ENCODE measurements at regions not wholly inside any gene's neighbourhood (a gene's known extent, or its start where the extent isn't known, plus 50 kb on each side); places are given as distances from the start of the nearest gene placed in this dataset.
"Not testable (repeated sequence)": the region's sequence is repeated elsewhere in the genome, so short reads cannot be mapped to it uniquely, and the experiment has no call there.

DNA sequence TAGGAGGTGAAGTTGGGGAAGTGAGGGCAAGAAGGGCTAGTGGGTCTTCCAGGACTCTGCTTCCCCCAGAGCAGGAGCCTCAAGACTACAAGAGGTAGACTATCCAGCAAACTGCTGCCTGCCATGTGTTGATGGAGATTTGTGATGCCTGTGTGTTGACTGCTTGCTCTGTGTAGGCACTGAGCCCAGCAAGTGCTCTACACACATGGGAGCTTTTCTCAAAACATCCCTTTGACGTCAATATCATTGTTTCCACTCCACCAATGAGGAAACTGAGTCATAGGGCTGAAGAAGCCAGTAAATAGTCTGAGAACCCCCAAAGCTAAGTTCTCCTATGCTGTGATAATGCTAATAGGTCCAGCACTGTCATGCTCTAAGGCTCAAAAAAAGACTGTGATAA lies 207.2 kb upstream of the NFIA start:
- no peaks in the 10 kb centered on the region for H3K27me3 ChIP-seq (ENCODE audit: control insufficient read depth, insufficient read depth, low read length)
- no peak overlapping the region for H3K4me3 ChIP-seq (ENCODE audit: low read depth, low read length)
- H3K9ac ChIP-seq (ENCODE audit: low read depth, low read length): no peak overlapping the region
- H3K4me1 ChIP-seq (ENCODE audit: control insufficient read depth, insufficient read depth, low read length): peaks cover 5% of the 10 kb centered on the region
- H3K36me3 ChIP-seq (ENCODE audit: control insufficient read depth, insufficient read depth, low read length): no peaks in the 10 kb centered on the region
- no peaks in the 10 kb centered on the region for H3K9me3 ChIP-seq (ENCODE audit: control insufficient read depth, insufficient read depth, low read length)

- no peaks in the 10 kb centered on the region for H3K27me3 ChIP-seq (ENCODE audit: control insufficient read depth, insufficient read depth, low read length)
These were observed 207.6 kb upstream of the NFIA start for GRCh38 chr1:60874718-60875117.

DNA sequence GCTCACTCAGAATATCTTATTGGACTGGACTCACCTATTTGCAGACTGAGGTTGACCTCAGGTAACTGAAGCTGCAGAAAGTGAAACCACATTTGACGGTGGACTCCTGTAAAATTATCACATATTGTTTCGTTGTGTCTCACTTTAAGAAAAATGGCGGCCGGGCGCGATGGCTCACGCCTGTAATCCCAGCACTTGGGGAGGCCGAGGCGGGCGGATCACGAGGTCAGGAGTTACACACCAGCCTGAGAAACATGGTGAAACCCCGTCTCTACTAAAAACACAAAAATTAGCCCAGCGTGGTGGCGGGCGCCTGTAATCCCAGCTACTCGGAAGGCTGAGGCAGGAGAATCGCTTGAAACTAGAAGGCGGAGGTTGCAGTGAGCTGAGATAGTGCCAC lies 209.0 kb upstream of the NFIA start:
- H3K9ac ChIP-seq (ENCODE audit: low read depth, low read length); H3K9me3 ChIP-seq (ENCODE audit: control insufficient read depth, insufficient read depth, low read length); H3K4me3 ChIP-seq (ENCODE audit: low read depth, low read length); H3K27me3 ChIP-seq (ENCODE audit: control insufficient read depth, insufficient read depth, low read length); H3K4me1 ChIP-seq (ENCODE audit: control insufficient read depth, insufficient read depth, low read length); H3K36me3 ChIP-seq (ENCODE audit: control insufficient read depth, insufficient read depth, low read length): not testable (repeated sequence)

More at GRCh38 chr1:60874718-60875117, 207.6 kb upstream of the NFIA start:
- peaks cover 5% of the 10 kb centered on the region for H3K4me1 ChIP-seq (ENCODE audit: control insufficient read depth, insufficient read depth, low read length)
- H3K9ac ChIP-seq (ENCODE audit: low read depth, low read length): no peak overlapping the region
- H3K36me3 ChIP-seq (ENCODE audit: control insufficient read depth, insufficient read depth, low read length): no peaks in the 10 kb centered on the region
- no peak overlapping the region for H3K4me3 ChIP-seq (ENCODE audit: low read depth, low read length)
- H3K9me3 ChIP-seq (ENCODE audit: control insufficient read depth, insufficient read depth, low read length): no peaks in the 10 kb centered on the region

- Histone ChIP-seq H3K4me3 (ENCODE audit: low read depth, low read length) (no peak overlapping the region), H3K27me3 (ENCODE audit: control insufficient read depth, insufficient read depth, low read length) (no peaks in the 10 kb centered on the region), H3K9ac (ENCODE audit: low read depth, low read length) (no peak overlapping the region), H3K9me3 (ENCODE audit: control insufficient read depth, insufficient read depth, low read length) (no peaks in the 10 kb centered on the region), H3K36me3 (ENCODE audit: control insufficient read depth, insufficient read depth, low read length) (no peaks in the 10 kb centered on the region), H3K4me1 (ENCODE audit: control insufficient read depth, insufficient read depth, low read length) (peaks cover 11% of the 10 kb centered on the region)
These were observed 209.8 kb upstream of the NFIA start for GRCh38 chr1:60872426-60873054.

GRCh38 chr1:60870269-60870865 lies 212.0 kb upstream of the NFIA start:
- no peaks in the 10 kb centered on the region for H3K27me3 ChIP-seq (ENCODE audit: control insufficient read depth, insufficient read depth, low read length)
- peaks cover 11% of the 10 kb centered on the region for H3K4me1 ChIP-seq (ENCODE audit: control insufficient read depth, insufficient read depth, low read length)
- H3K9ac ChIP-seq (ENCODE audit: low read depth, low read length): no peak overlapping the region
- no peak overlapping the region for H3K4me3 ChIP-seq (ENCODE audit: low read depth, low read length)
- H3K9me3 ChIP-seq (ENCODE audit: control insufficient read depth, insufficient read depth, low read length): no peaks in the 10 kb centered on the region
- no peaks in the 10 kb centered on the region for H3K36me3 ChIP-seq (ENCODE audit: control insufficient read depth, insufficient read depth, low read length)

DNA sequence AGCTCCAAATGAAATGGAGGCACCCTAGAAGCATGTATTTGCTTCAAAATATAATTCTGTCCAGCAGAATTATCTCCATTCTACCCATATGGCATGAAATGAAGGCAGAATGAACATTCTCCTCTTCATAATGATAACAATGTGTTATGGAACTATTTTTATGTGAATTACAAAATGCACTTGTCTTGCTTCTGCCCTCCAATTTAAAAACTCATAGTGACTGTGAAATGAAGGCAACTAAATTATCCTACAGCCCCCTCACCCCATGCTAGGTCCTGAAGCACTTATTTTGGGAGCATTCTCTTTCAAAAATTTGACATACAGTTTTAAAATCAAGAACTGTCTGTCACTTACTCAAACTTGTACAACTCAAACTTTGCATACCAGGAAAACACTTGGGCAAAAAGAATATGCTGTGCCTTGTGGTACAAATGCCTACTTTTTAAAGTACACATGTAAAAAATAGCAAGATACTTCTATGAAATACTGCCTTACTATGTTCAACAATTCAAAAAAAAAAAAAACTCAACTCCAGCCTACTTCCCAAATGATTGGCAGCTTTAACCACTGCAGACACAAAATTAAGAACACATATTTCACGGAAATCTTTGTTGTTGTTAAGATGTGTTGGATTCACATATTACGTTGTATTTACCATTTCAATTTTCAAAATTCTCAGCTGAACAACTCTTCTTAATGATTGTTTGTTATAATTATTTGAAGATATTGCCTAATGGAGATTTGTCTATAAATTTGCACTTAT lies 213.3 kb upstream of the NFIA start:
- Histone ChIP-seq H3K4me3 (ENCODE audit: low read depth, low read length) (no peak overlapping the region), H3K9me3 (ENCODE audit: control insufficient read depth, insufficient read depth, low read length) (no peaks in the 10 kb centered on the region), H3K27me3 (ENCODE audit: control insufficient read depth, insufficient read depth, low read length) (no peaks in the 10 kb centered on the region), H3K9ac (ENCODE audit: low read depth, low read length) (no peak overlapping the region), H3K4me1 (ENCODE audit: control insufficient read depth, insufficient read depth, low read length) (peaks cover 11% of the 10 kb centered on the region), H3K36me3 (ENCODE audit: control insufficient read depth, insufficient read depth, low read length) (no peaks in the 10 kb centered on the region)

DNA sequence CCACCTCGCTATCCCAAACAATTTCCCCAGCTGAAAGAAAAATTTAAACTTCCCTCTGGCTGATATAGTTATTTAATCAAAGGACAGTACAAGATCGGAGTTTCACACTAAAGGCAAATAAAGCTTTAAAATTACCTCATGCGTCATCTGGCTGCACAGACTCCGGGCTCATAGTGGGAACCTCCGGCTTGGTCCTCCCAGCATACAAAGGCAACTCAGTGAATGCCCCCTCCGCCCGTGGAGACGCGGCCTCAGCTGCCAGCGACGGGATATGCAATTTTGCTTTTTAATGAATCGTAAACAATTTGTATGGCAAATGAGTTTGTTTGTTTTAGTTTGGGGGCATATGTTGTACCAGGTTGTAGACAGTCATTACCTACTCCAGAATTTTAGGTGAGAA lies 214.6 kb upstream of the NFIA start:
- Histone ChIP-seq H3K36me3 (ENCODE audit: control insufficient read depth, insufficient read depth, low read length) (no peaks in the 10 kb centered on the region), H3K9me3 (ENCODE audit: control insufficient read depth, insufficient read depth, low read length) (no peaks in the 10 kb centered on the region), H3K27me3 (ENCODE audit: control insufficient read depth, insufficient read depth, low read length) (no peaks in the 10 kb centered on the region), H3K9ac (ENCODE audit: low read depth, low read length) (no peak overlapping the region), H3K4me1 (ENCODE audit: control insufficient read depth, insufficient read depth, low read length) (peaks cover 13% of the 10 kb centered on the region), H3K4me3 (ENCODE audit: low read depth, low read length) (no peak overlapping the region)

DNA sequence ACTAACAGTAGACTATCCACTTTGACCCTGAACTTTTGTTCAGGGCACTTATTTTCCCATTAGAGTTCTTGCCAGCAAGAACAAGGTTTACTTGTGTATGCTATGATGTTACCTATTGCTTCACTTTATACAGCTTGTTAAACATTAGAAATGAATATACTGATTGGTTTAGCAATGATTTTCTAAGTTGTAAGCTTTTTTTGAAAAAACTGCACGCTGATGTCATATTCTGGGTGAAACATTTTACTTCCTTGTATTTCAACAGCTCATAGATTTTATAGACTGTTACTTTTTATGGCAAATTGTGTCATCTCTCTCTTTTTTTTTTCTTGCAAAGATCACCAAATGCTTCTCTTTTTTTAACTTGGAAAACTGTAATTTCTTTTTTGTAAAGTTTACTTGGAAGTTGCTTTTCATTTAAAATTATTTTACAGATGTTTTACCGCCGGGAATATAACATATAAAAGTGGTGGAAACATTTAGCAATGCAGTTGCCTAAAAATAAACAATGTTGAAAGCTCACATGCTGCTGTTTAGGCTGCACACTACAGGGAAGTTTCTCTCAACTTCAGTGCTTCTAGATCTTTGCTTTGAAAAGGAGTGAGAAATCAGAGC lies 215.3 kb upstream of the NFIA start:
- H3K36me3 ChIP-seq (ENCODE audit: control insufficient read depth, insufficient read depth, low read length): no peaks in the 10 kb centered on the region
- no peaks in the 10 kb centered on the region for H3K9me3 ChIP-seq (ENCODE audit: control insufficient read depth, insufficient read depth, low read length)
- peaks cover 20% of the 10 kb centered on the region for H3K4me1 ChIP-seq (ENCODE audit: control insufficient read depth, insufficient read depth, low read length)
- H3K27me3 ChIP-seq (ENCODE audit: control insufficient read depth, insufficient read depth, low read length): no peaks in the 10 kb centered on the region
- no peak overlapping the region for H3K4me3 ChIP-seq (ENCODE audit: low read depth, low read length)
- no peak overlapping the region for H3K9ac ChIP-seq (ENCODE audit: low read depth, low read length)

- no peak overlapping the region for H3K4me3 ChIP-seq (ENCODE audit: low read depth, low read length)
- H3K9me3 ChIP-seq (ENCODE audit: control insufficient read depth, insufficient read depth, low read length): no peaks in the 10 kb centered on the region
- H3K4me1 ChIP-seq (ENCODE audit: control insufficient read depth, insufficient read depth, low read length): peaks cover 26% of the 10 kb centered on the region
- no peaks in the 10 kb centered on the region for H3K27me3 ChIP-seq (ENCODE audit: control insufficient read depth, insufficient read depth, low read length)
- H3K36me3 ChIP-seq (ENCODE audit: control insufficient read depth, insufficient read depth, low read length): no peaks in the 10 kb centered on the region
- H3K9ac ChIP-seq (ENCODE audit: low read depth, low read length): no peak overlapping the region
These were observed 216.0 kb upstream of the NFIA start for GRCh38 chr1:60866226-60866900.

- Histone ChIP-seq H3K4me1 (ENCODE audit: control insufficient read depth, insufficient read depth, low read length) (peaks cover 23% of the 10 kb centered on the region), H3K4me3 (ENCODE audit: low read depth, low read length) (no peak overlapping the region), H3K27me3 (ENCODE audit: control insufficient read depth, insufficient read depth, low read length) (no peaks in the 10 kb centered on the region), H3K9me3 (ENCODE audit: control insufficient read depth, insufficient read depth, low read length) (no peaks in the 10 kb centered on the region), H3K36me3 (ENCODE audit: control insufficient read depth, insufficient read depth, low read length) (no peaks in the 10 kb centered on the region), H3K9ac (ENCODE audit: low read depth, low read length) (no peak overlapping the region)
These were observed 217.2 kb upstream of the NFIA start for GRCh38 chr1:60865166-60865565.

DNA sequence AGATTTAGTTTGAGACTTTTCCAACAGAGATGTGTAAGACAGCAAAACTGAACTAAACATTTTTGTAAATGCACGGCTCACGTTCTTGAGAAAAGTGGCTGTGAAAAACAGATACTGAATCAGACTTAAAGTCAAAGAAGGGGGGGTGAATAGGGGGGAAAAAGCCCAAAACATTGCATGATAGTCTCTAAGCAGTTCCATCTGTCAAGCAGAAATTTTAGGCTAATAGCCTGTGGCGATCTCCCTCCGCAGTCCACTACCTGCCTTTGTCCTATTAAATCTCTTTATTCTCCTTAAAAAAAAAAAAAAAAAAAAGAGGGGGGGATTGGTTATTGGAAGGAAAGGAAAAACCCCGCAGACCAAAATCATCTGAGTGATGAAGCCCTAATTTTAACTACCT lies 217.6 kb upstream of the NFIA start:
- Histone ChIP-seq H3K36me3 (ENCODE audit: control insufficient read depth, insufficient read depth, low read length) (no peaks in the 10 kb centered on the region), H3K27me3 (ENCODE audit: control insufficient read depth, insufficient read depth, low read length) (no peaks in the 10 kb centered on the region), H3K9ac (ENCODE audit: low read depth, low read length) (no peak overlapping the region), H3K4me3 (ENCODE audit: low read depth, low read length) (no peak overlapping the region), H3K4me1 (ENCODE audit: control insufficient read depth, insufficient read depth, low read length) (peaks cover 23% of the 10 kb centered on the region), H3K9me3 (ENCODE audit: control insufficient read depth, insufficient read depth, low read length) (no peaks in the 10 kb centered on the region)
